HEK293 (cell line): ENCODE measurements at regions not wholly inside any gene's neighbourhood (a gene's known extent, or its start where the extent isn't known, plus 50 kb on each side); places are given as distances from the start of the nearest gene placed in this dataset.

Experiments
- CTCF ChIA-PET: fragments of 350-600 bp; formaldehyde crosslinking; extraction: SDS; loops from one replicate; lab custom pipeline; 2021; ENCODE audit warnings: antibody characterized with exemption; lab: Yijun Ruan, JAX
- POLR2A ChIA-PET: fragments of 300-600 bp; formaldehyde crosslinking; extraction: SDS; loops from one replicate; lab custom pipeline; 2020; ENCODE audit warnings: antibody characterized with exemption, inconsistent platforms; lab: Yijun Ruan, JAX
- H3K27ac ChIP-seq: fragments of 200-500 bp; sonication (Bioruptor generic); 2 replicates; pipeline ENCODE4 v1.5.1; 2014; ENCODE audit warnings: low read depth, low read length, control low read depth, inconsistent platforms; ENCODE audit errors: extremely low read depth
- H3K36me3 ChIP-seq, 2 experiments: fragments of 200-500 bp in 1 of 2; sonication (Bioruptor generic) in 1 of 2; 1 replicate in 1 of 2; 2 replicates in 1 of 2; pipeline ENCODE4 v1.5.1; 2014 to 2017; ENCODE audit warnings: inconsistent platforms in 2 of 2, low read length in 2 of 2; ENCODE audit not compliant: control insufficient read depth in 2 of 2, insufficient read depth in 1 of 2
- H3K4me1 ChIP-seq: fragments of 200-500 bp; sonication (Bioruptor generic); 2 replicates; pipeline ENCODE4 v1.5.1; 2014; ENCODE audit warnings: mild to moderate bottlenecking, low read length, inconsistent platforms; ENCODE audit not compliant: control insufficient read depth, insufficient read depth
- H3K4me3 ChIP-seq: 2 replicates; pipeline ENCODE4 v1.5.1; 2011; ENCODE audit warnings: low read depth, mild to moderate bottlenecking, control low read depth, low read length, moderate library complexity
- H3K9me3 ChIP-seq: fragments of 200-500 bp; sonication (Bioruptor generic); 2 replicates; pipeline ENCODE4 v1.5.1; 2014; ENCODE audit warnings: low read depth, low read length, inconsistent platforms; ENCODE audit not compliant: control insufficient read depth, insufficient read depth
- BCL11A ChIP-seq: fragments of 450-650 bp; formaldehyde crosslinking; IDR thresholded peaks from 2 replicates; pipeline ENCODE4 v1.5.1; 2016; ENCODE audit warnings: low read depth, missing biosample characterization, missing genetic modification characterization
- GFI1B ChIP-seq: fragments of 450-650 bp; formaldehyde crosslinking; IDR thresholded peaks from 2 replicates; pipeline ENCODE4 v1.5.1; 2016; ENCODE audit warnings: missing biosample characterization, missing genetic modification characterization
- HOXC10 ChIP-seq: sonication (generic); formaldehyde crosslinking; IDR thresholded peaks from 2 replicates; pipeline ENCODE4 v1.8.1; 2023; ENCODE audit warnings: mild to moderate bottlenecking, missing genetic modification reagents
- KLF9 ChIP-seq: fragments of 450-650 bp; formaldehyde crosslinking; IDR thresholded peaks from 2 replicates; pipeline ENCODE4 v1.5.1; 2016; ENCODE audit warnings: missing biosample characterization, missing genetic modification characterization, low read depth
- PRDM1 ChIP-seq: fragments of 450-650 bp; formaldehyde crosslinking; IDR thresholded peaks from 2 replicates; pipeline ENCODE4; 2016; ENCODE audit warnings: missing biosample characterization, missing genetic modification characterization
- SP2 ChIP-seq: fragments of 450-650 bp; formaldehyde crosslinking; IDR thresholded peaks from 2 replicates; pipeline ENCODE4 v1.5.1; 2016; ENCODE audit warnings: missing biosample characterization, missing genetic modification characterization
- TCF7L2 ChIP-seq: IDR thresholded peaks from 2 replicates; pipeline ENCODE4 v1.6.1; 2011; ENCODE audit warnings: low read depth, mild to moderate bottlenecking, inconsistent platforms, low read length, moderate library complexity, borderline replicate concordance
- ZBTB17 ChIP-seq: fragments of 450-650 bp; formaldehyde crosslinking; IDR thresholded peaks from 2 replicates; pipeline ENCODE4 v1.5.1; 2016; ENCODE audit warnings: missing biosample characterization, missing genetic modification characterization
- ZNF114 ChIP-seq: fragments of 450-650 bp; formaldehyde crosslinking; IDR thresholded peaks from 2 replicates; pipeline ENCODE4 v1.5.0; 2017; ENCODE audit warnings: missing biosample characterization, missing genetic modification characterization
- ZNF133 ChIP-seq: fragments of 450-650 bp; formaldehyde crosslinking; IDR thresholded peaks from 2 replicates; pipeline ENCODE4 v1.5.1; 2016; ENCODE audit warnings: missing biosample characterization, missing genetic modification characterization
- ZNF211 ChIP-seq: fragments of 450-650 bp; formaldehyde crosslinking; IDR thresholded peaks from 2 replicates; pipeline ENCODE4 v1.5.1; 2016; ENCODE audit warnings: low read depth, missing biosample characterization, missing genetic modification characterization
- ZNF24 ChIP-seq: fragments of 450-650 bp; formaldehyde crosslinking; IDR thresholded peaks from 2 replicates; pipeline ENCODE4 v1.5.1; 2016; ENCODE audit warnings: missing biosample characterization, missing genetic modification characterization
- ZNF580 ChIP-seq: fragments of 450-650 bp; formaldehyde crosslinking; IDR thresholded peaks from 2 replicates; pipeline ENCODE4 v1.5.1; 2016; ENCODE audit warnings: missing biosample characterization, missing genetic modification characterization
- ZNF585B ChIP-seq: fragments of 450-650 bp; formaldehyde crosslinking; IDR thresholded peaks from 2 replicates; pipeline ENCODE4 v1.5.1; 2016; ENCODE audit warnings: missing biosample characterization, missing genetic modification characterization
- ZNF600 ChIP-seq: fragments of 450-650 bp; formaldehyde crosslinking; IDR thresholded peaks from 2 replicates; pipeline ENCODE4 v1.5.1; 2016; ENCODE audit warnings: missing biosample characterization, missing genetic modification characterization
- ZNF701 ChIP-seq: fragments of 450-650 bp; formaldehyde crosslinking; IDR thresholded peaks from 2 replicates; pipeline ENCODE4 v1.5.1; 2016; ENCODE audit warnings: missing biosample characterization, missing genetic modification characterization
- ZNF776 ChIP-seq: fragments of 450-650 bp; formaldehyde crosslinking; IDR thresholded peaks from 2 replicates; pipeline ENCODE4 v1.5.0; 2017; ENCODE audit warnings: missing biosample characterization, missing genetic modification characterization, borderline replicate concordance
- ZNF843 ChIP-seq: fragments of 450-650 bp; formaldehyde crosslinking; IDR thresholded peaks from 2 replicates; pipeline ENCODE4 v1.5.1; 2016; ENCODE audit warnings: missing biosample characterization, missing genetic modification characterization
- TF ChIP-seq, protein P1 (sequence below): fragments of 450-650 bp; IDR thresholded peaks from 2 replicates; pipeline ENCODE4 v1.5.1; 2018; ENCODE audit warnings: missing biosample characterization, mild to moderate bottlenecking, missing genetic modification characterization
- TF ChIP-seq, protein P2 (sequence below): fragments of 450-650 bp; formaldehyde crosslinking; IDR thresholded peaks from 2 replicates; pipeline ENCODE4 v1.5.0; 2017; ENCODE audit warnings: missing biosample characterization, missing genetic modification characterization, borderline replicate concordance
- TF ChIP-seq, protein P3 (sequence below): fragments of 450-650 bp; formaldehyde crosslinking; IDR thresholded peaks from 2 replicates; pipeline ENCODE4 v1.5.1; 2017; ENCODE audit warnings: missing biosample characterization, missing genetic modification characterization
- TF ChIP-seq, protein P4 (sequence below): fragments of 450-650 bp; formaldehyde crosslinking; conservative IDR thresholded peaks from 2 replicates; pipeline ENCODE4 v1.5.1; 2016; ENCODE audit warnings: low read depth, missing biosample characterization, missing genetic modification characterization

DNA sequence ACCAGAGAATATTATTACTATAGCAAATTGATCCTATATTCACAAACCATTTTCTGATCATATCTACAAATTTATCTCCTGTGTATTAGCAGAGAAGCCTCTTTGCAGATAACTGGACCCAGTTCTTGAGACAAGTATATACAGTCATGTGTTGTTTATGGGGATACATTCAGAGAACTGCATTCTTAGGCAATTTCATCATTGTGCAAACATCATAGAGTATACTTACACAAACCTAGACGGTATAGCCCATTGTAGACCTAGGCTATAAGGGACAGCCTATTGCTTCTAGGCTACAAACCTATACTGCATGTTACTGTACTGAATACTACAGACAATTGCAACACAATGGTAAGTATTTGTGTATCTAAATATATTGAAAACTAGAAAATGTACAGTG, 152.5 kb upstream of the SPANXN4 start (continued):
- TF ChIP-seq, protein P1, sequence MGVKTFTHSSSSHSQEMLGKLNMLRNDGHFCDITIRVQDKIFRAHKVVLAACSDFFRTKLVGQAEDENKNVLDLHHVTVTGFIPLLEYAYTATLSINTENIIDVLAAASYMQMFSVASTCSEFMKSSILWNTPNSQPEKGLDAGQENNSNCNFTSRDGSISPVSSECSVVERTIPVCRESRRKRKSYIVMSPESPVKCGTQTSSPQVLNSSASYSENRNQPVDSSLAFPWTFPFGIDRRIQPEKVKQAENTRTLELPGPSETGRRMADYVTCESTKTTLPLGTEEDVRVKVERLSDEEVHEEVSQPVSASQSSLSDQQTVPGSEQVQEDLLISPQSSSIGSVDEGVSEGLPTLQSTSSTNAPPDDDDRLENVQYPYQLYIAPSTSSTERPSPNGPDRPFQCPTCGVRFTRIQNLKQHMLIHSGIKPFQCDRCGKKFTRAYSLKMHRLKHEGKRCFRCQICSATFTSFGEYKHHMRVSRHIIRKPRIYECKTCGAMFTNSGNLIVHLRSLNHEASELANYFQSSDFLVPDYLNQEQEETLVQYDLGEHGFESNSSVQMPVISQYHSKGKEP = no peak
- TF ChIP-seq, protein P2, sequence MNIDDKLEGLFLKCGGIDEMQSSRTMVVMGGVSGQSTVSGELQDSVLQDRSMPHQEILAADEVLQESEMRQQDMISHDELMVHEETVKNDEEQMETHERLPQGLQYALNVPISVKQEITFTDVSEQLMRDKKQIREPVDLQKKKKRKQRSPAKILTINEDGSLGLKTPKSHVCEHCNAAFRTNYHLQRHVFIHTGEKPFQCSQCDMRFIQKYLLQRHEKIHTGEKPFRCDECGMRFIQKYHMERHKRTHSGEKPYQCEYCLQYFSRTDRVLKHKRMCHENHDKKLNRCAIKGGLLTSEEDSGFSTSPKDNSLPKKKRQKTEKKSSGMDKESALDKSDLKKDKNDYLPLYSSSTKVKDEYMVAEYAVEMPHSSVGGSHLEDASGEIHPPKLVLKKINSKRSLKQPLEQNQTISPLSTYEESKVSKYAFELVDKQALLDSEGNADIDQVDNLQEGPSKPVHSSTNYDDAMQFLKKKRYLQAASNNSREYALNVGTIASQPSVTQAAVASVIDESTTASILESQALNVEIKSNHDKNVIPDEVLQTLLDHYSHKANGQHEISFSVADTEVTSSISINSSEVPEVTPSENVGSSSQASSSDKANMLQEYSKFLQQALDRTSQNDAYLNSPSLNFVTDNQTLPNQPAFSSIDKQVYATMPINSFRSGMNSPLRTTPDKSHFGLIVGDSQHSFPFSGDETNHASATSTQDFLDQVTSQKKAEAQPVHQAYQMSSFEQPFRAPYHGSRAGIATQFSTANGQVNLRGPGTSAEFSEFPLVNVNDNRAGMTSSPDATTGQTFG = no peak
- TF ChIP-seq, protein P3, sequence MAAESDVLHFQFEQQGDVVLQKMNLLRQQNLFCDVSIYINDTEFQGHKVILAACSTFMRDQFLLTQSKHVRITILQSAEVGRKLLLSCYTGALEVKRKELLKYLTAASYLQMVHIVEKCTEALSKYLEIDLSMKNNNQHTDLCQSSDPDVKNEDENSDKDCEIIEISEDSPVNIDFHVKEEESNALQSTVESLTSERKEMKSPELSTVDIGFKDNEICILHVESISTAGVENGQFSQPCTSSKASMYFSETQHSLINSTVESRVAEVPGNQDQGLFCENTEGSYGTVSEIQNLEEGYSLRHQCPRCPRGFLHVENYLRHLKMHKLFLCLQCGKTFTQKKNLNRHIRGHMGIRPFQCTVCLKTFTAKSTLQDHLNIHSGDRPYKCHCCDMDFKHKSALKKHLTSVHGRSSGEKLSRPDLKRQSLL (tag by site-specific recombination) = no peak
- TF ChIP-seq ZBTB17 (tag by site-specific recombination) (no peak), ZNF585B (no peak), ZNF843 (tag by site-specific recombination) (no peak), ZNF114 (no peak)

- no peak overlapping the region for H3K27ac ChIP-seq
- H3K4me1 ChIP-seq = no peaks in the 10 kb centered on the region
- ChIA-PET CTCF (no interaction called here), POLR2A (no interaction called here)
- H3K4me3 ChIP-seq = no peak overlapping the region
- no peak for TF ChIP-seq TCF7L2
- no peak for TF ChIP-seq SP2 (tag by site-specific recombination)
- TF ChIP-seq, protein P4, sequence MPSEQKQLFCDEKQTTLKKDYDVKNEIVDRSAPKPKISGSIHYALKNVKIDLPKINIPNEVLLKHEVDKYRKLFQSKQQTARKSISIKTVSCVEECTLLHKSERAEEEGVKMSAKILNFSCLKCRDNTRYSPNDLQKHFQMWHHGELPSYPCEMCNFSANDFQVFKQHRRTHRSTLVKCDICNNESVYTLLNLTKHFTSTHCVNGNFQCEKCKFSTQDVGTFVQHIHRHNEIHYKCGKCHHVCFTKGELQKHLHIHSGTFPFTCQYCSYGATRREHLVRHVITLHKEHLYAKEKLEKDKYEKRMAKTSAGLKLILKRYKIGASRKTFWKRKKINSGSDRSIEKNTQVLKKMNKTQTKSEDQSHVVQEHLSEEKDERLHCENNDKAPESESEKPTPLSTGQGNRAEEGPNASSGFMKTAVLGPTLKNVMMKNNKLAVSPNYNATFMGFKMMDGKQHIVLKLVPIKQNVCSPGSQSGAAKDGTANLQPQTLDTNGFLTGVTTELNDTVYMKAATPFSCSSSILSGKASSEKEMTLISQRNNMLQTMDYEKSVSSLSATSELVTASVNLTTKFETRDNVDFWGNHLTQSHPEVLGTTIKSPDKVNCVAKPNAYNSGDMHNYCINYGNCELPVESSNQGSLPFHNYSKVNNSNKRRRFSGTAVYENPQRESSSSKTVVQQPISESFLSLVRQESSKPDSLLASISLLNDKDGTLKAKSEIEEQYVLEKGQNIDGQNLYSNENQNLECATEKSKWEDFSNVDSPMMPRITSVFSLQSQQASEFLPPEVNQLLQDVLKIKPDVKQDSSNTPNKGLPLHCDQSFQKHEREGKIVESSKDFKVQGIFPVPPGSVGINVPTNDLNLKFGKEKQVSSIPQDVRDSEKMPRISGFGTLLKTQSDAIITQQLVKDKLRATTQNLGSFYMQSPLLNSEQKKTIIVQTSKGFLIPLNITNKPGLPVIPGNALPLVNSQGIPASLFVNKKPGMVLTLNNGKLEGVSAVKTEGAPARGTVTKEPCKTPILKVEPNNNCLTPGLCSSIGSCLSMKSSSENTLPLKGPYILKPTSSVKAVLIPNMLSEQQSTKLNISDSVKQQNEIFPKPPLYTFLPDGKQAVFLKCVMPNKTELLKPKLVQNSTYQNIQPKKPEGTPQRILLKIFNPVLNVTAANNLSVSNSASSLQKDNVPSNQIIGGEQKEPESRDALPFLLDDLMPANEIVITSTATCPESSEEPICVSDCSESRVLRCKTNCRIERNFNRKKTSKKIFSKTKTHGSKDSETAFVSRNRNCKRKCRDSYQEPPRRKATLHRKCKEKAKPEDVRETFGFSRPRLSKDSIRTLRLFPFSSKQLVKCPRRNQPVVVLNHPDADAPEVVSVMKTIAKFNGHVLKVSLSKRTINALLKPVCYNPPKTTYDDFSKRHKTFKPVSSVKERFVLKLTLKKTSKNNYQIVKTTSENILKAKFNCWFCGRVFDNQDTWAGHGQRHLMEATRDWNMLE (tag by site-specific recombination) = no peak
- no peak for TF ChIP-seq ZNF133 (tag by site-specific recombination)
- TF ChIP-seq KLF9 (tag by site-specific recombination) = no peak
- TF ChIP-seq ZNF701 (tag by site-specific recombination) = no peak
- no peaks in the 10 kb centered on the region for H3K36me3 ChIP-seq
- no peaks in the 10 kb centered on the region for H3K9me3 ChIP-seq
These were observed 140.8 kb upstream of the SPANXN4 start for GRCh38 chrX:142884881-142885280.

- H3K4me3 ChIP-seq = no peak overlapping the region
- POLR2A ChIA-PET = no interaction called here
- H3K9me3 ChIP-seq = no peaks in the 10 kb centered on the region
- H3K4me1 ChIP-seq = no peaks in the 10 kb centered on the region
- H3K27ac ChIP-seq = no peak overlapping the region
- CTCF ChIA-PET = no interaction called here
- H3K36me3 ChIP-seq = no peaks in the 10 kb centered on the region
- no peak for TF ChIP-seq ZNF211 (tag by site-specific recombination)
- TF ChIP-seq ZNF580 (tag by site-specific recombination) = no peak
- no peak for TF ChIP-seq ZNF24 (tag by site-specific recombination)
- TF ChIP-seq, protein P2 = no peak
- TF ChIP-seq PRDM1 (tag by site-specific recombination) = no peak
- TF ChIP-seq HOXC10 (CRISPR knock-in tag) = no peak
- no peak for TF ChIP-seq ZNF600 (tag by site-specific recombination)
- no peak for TF ChIP-seq GFI1B (tag by site-specific recombination)
- TF ChIP-seq ZNF776 = no peak
- TF ChIP-seq BCL11A (tag by site-specific recombination) = no peak
These were observed 134.7 kb upstream of the SPANXN4 start for GRCh38 chrX:142891046-142891445.
